ENCODE measurements at regions not wholly inside any gene's neighbourhood (a gene's known extent, or its start where the extent isn't known, plus 50 kb on each side); places are given as distances from the start of the nearest gene placed in this dataset.

GRCh38 chr5:173720953-173721600, 104.6 kb upstream of the BOD1 start:
- no peaks in the 10 kb centered on the region for H3K4me1 ChIP-seq (ENCODE audit: control insufficient read depth, insufficient read depth, low read length)
- H3K4me3 ChIP-seq (ENCODE audit: insufficient read depth, low read depth, low read length) = no peak overlapping the region
- CTCF ChIA-PET = interaction anchor here (0.6 kb wide), 1 partner anchor 34 kb away, joined by 3 read pairs; no protein-coding TSS in a partner anchor
- H2AK9ac ChIP-seq (replicated peaks; ENCODE audit: low read depth, low read length, poor library complexity) = no peak overlapping the region
- intact Hi-C loops (cut with micrococcal nuclease) (no loop called here), dilution Hi-C loops (cut with HindIII; ENCODE audit: low sequenced_read_pairs, unreplicated experiment) (no loop called here), in situ Hi-C loops (cut with MboI; ENCODE audit: low sequenced_read_pairs) (no loop called here)
- H2BK5ac ChIP-seq (ENCODE audit: low read depth, low read length, poor library complexity, severe bottlenecking) = no peak overlapping the region
- H4K91ac ChIP-seq (ENCODE audit: insufficient read depth, low read depth, low read length) = no peak overlapping the region
- no peaks in the 10 kb centered on the region for H3K9me1 ChIP-seq (ENCODE audit: insufficient read depth, low read length)
- WGBS, 2 experiments (ENCODE audit: extremely low coverage in 2 of 2, insufficient read length in 1 of 2) = no CpG with 5 or more reads among the region's 7 CpGs
- no peak overlapping the region for H2AFZ ChIP-seq (replicated peaks; ENCODE audit: low read length, poor library complexity)
- no TSS peak for BruUV-seq (replicated peaks)
- H3K4me2 ChIP-seq (ENCODE audit: low read depth, low read length) = no peak overlapping the region
- no peaks in the 10 kb centered on the region for H4K20me1 ChIP-seq (ENCODE audit: insufficient read depth, low read length)
- no peak overlapping the region for H3K23ac ChIP-seq (ENCODE audit: low read depth, low read length)
- no peak for DNase-seq
- H3K14ac ChIP-seq (replicated peaks; ENCODE audit: low read depth, low read length) = no peak overlapping the region
- H3K36me3 ChIP-seq (ENCODE audit: control insufficient read depth, insufficient read depth, low read length) = no peaks in the 10 kb centered on the region
- POLR2A ChIA-PET (ENCODE audit: unreplicated experiment) = no interaction called here
- no peak overlapping the region for H2AK5ac ChIP-seq (ENCODE audit: low read depth, low read length)
- no peak overlapping the region for H2BK20ac ChIP-seq (ENCODE audit: low read depth, low read length)
- no peak overlapping the region for H4K5ac ChIP-seq (ENCODE audit: low read depth, low read length)
- H3K9me3 ChIP-seq (ENCODE audit: control insufficient read depth, insufficient read depth, low read length) = no peaks in the 10 kb centered on the region
- peaks cover 5% of the 10 kb centered on the region for H3K27me3 ChIP-seq (ENCODE audit: control insufficient read depth, insufficient read depth, low read length)
- TF ChIP-seq CEBPB (IDR thresholded peaks at IDR 0.05; ENCODE audit: low read depth, low read length) = no peak
- no peak for TF ChIP-seq MXI1 (IDR thresholded peaks at IDR 0.05; ENCODE audit: borderline replicate concordance, low read depth, low read length)
- TF ChIP-seq, protein P1, sequence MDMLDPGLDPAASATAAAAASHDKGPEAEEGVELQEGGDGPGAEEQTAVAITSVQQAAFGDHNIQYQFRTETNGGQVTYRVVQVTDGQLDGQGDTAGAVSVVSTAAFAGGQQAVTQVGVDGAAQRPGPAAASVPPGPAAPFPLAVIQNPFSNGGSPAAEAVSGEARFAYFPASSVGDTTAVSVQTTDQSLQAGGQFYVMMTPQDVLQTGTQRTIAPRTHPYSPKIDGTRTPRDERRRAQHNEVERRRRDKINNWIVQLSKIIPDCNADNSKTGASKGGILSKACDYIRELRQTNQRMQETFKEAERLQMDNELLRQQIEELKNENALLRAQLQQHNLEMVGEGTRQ (IDR thresholded peaks at IDR 0.05; ENCODE audit: low read depth, low read length) = no peak
- no peak for TF ChIP-seq RFX5 (IDR thresholded peaks at IDR 0.05; ENCODE audit: low read depth, low read length)
- no peak overlapping the region for H4K8ac ChIP-seq (ENCODE audit: low read depth in 2 of 2, low read length in 2 of 2)
- H3K27ac ChIP-seq (ENCODE audit: insufficient read depth, low read length) = no peak overlapping the region
- H3K9ac ChIP-seq (ENCODE audit: low read depth, low read length) = no peak overlapping the region
- H2BK15ac ChIP-seq (ENCODE audit: low read depth, low read length) = no peak overlapping the region
- ATAC-seq (ENCODE audit: low read depth) = no peak
- no peak overlapping the region for H3K18ac ChIP-seq (ENCODE audit: low read depth, low read length)
- H2BK120ac ChIP-seq (ENCODE audit: low read depth, low read length) = no peak overlapping the region
- no peaks in the 10 kb centered on the region for H3K79me1 ChIP-seq (ENCODE audit: low read depth in 1 of 2, low read length in 2 of 2)
- no peak overlapping the region for H3K56ac ChIP-seq (ENCODE audit: extremely low read depth, insufficient read depth, low read length)
- no peak overlapping the region for H3K4ac ChIP-seq (ENCODE audit: low read depth, low read length)
